ENCODE measurements at regions not wholly inside any gene's neighbourhood (a gene's known extent, or its start where the extent isn't known, plus 50 kb on each side); places are given as distances from the start of the nearest gene placed in this dataset.

DNA sequence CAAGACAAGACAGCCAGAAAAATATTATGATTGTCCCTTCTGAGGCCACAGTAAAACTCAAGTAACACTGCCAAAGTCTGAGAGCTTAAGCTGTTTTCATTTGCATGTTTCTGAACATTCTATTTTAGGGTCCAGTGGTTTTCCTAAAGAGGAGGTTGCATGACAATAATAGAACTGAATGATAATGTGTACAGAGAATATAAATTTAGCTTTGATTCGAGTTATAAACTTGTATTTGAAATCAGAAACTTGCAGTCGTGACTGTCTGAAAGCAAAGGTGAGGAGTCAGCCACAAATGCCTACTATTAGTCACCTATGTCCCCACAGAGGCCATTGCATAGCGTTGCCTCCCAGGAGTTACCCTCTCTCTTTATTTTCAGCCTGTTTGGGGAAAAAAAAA is 363.1 kb upstream of the ADGRL2 start:
- TF ChIP-seq, protein P1, sequence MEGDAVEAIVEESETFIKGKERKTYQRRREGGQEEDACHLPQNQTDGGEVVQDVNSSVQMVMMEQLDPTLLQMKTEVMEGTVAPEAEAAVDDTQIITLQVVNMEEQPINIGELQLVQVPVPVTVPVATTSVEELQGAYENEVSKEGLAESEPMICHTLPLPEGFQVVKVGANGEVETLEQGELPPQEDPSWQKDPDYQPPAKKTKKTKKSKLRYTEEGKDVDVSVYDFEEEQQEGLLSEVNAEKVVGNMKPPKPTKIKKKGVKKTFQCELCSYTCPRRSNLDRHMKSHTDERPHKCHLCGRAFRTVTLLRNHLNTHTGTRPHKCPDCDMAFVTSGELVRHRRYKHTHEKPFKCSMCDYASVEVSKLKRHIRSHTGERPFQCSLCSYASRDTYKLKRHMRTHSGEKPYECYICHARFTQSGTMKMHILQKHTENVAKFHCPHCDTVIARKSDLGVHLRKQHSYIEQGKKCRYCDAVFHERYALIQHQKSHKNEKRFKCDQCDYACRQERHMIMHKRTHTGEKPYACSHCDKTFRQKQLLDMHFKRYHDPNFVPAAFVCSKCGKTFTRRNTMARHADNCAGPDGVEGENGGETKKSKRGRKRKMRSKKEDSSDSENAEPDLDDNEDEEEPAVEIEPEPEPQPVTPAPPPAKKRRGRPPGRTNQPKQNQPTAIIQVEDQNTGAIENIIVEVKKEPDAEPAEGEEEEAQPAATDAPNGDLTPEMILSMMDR (IDR thresholded peaks at IDR 0.05; ENCODE audit: insufficient read depth, low read length), result no peak
- TF ChIP-seq POLR2AphosphoS5 (IDR thresholded peaks at IDR 0.05; ENCODE audit: low read depth) (no peak), SPI1 (IDR thresholded peaks at IDR 0.05; ENCODE audit: borderline replicate concordance, low read depth) (no peak), GABPA (IDR thresholded peaks at IDR 0.05; ENCODE audit: low read depth) (no peak)
